HG03196 (cell line): ENCODE measurements at regions not wholly inside any gene's neighbourhood (a gene's known extent, or its start where the extent isn't known, plus 50 kb on each side); places are given as distances from the start of the nearest gene placed in this dataset.

Source experiments
- ATAC-seq: cut with Tn5 transposase; IDR thresholded peaks from one replicate; pipeline ENCODE4 v1.9.1; 2021; ENCODE audit not compliant: unreplicated experiment

DNA sequence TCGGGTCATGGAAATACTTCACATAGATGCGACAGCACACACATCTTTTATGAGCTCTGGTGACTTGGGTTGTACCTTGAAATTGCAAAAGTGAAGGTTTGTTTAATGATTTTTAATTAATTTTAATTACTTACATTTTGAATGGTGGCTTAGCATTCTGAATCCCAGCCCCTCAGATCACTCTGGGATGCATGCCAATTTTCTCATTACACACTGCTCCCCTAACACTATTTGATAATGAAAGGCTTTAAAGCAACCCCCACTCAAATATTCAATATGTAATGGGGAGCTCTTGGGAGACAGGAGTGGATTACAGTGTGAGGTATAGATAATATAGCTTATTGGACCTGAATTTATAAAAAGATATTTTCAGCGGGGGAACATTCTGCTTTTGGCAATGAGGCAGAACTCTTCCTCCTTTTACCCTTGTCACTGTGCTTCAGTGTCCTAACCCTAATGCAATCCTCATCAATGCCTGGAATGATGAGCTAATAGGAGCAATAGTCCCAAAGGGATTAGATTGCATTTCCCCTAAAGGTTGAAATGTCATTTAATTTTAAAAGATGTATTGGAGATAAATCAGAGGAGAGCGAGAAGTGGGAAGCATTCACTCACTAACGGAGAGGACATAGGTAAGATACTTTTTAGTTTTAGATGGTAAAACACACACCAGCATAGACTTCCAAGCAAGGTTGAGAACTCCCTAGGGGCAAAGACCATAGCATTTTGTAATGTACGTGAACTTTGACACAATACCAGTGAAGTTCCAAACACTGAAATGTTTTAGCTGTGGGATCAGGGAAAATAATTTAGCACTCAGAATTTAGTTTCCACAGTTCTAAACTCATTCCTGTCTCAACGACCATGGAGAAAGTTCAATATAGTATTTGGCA lies 384.1 kb upstream of the PLXNA2 start:
- ATAC-seq = no peak

- no peak for ATAC-seq
These were observed 386.9 kb upstream of the PLXNA2 start for GRCh38 chr1:208631092-208631491.

GRCh38 chr1:208631506-208631905 lies 387.3 kb upstream of the PLXNA2 start:
- no peak for ATAC-seq

DNA sequence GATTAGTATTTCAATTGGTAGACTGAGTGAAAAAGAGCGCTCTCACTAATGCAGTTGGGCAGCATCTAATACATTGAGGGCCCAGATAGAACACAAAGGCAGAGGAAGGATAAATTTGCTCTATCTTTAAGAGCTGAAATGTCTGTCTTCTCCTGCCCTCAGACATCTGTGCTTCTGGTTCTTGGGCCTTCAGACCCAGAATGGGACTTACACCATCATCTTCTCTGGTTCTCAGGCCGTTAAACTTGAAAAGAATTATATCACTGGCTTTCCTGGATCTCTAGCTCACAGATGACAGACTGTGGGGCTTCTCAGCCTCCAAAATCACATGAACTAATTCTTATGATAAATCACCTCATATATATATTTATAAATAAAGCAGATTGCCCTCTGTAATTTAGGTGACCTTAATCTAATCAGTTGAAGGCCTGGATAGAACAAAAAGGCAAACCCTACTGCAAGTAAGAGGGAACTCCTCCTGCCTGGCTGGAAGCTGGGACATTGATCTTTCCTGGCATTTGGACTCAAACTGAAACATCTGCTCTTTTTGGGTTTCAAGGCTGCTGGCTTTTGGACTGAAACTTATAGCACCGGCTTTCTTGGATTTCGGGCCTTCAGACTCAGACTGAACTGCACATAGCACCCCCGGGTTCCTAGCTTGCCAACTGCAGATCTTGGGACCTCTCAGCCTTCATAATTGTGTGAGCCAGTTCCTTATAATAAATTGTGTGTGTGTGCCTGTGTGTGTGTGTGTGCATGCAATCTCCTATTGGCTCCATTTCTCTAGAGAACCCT lies 390.4 kb upstream of the PLXNA2 start:
- ATAC-seq = no peak

DNA sequence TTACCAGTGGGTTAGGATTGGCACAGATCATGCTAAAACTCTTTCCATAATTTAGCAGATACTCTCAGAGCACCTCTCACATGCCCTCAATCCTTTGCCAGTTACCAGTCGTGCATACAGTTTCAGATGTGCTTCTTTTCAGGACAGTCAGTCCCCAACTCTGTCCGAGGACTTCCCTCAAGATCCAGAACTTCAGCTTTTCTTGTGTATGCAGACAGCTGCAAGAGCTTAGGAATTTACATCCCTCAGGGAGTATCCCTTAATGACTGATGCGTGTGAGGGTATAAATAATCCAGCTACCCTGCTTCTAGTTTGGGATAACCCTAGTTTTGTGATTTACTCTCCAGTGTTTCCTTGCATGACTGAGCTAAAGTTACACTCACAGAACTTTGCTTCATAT lies 393.0 kb upstream of the PLXNA2 start:
- no peak for ATAC-seq

DNA sequence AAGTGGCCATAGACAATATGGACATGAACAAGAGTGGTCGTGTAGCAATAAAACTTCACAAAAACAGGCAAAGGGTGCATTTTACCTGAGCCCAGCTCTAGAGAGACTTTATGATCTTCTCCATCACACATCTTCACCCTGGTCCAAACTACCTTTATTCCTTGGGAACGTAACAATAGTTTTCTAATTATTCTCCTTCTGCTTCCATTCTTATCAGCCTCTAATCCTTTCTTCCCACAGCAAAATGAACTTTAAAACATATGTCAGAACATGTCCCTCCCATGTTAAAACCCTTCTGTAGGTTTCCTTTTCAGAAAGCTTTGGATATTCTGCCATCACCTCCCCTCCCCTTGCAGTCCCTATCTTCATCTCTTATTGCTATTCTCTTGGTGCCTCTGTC lies 395.2 kb upstream of the PLXNA2 start:
- no peak for ATAC-seq

- no peak for ATAC-seq
These were observed 396.1 kb upstream of the PLXNA2 start for GRCh38 chr1:208640295-208640694.

- no peak for ATAC-seq
These were observed 397.5 kb upstream of the PLXNA2 start for GRCh38 chr1:208641579-208642280.

- ATAC-seq = no peak
These were observed 398.9 kb upstream of the PLXNA2 start for GRCh38 chr1:208643005-208643597.

DNA sequence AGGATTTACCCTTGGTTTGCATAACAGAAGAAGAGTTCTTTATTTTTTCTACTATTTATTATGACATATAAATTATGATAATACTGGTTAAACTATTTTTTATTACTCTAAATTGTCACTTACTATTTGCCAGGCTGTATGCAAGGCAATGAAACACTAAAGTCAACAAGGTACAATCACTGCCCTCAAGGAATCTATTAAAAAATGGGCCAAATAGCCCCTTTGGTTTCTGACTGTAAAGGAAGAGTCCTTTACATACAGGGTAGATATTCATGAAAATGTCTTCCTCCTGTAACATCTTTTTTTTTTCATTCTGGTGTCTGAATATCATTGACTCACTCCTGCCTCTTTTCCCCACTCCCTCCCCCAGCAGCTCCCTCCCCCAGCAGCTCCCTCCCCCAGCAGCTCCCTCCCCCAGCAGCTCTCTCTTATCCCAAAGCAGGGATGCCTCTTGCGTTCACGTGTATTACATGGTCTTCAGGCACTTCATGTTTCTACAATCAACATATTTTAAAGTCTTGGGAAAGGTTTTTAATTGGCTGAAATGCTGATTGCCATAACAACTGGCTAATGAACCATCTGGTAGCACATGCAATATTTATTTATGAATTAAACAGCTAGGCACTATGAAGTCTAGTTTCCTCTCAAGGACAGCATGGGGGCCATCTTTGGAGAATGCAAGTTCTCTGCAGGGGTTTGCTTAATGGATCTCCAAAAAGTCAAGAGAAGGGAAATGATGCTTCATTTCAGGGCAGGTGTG lies 400.4 kb upstream of the PLXNA2 start:
- ATAC-seq = no peak

- ATAC-seq = no peak
These were observed 402.2 kb upstream of the PLXNA2 start for GRCh38 chr1:208646431-208646830.

GRCh38 chr1:208648146-208648545 lies 404.0 kb upstream of the PLXNA2 start:
- ATAC-seq = no peak

DNA sequence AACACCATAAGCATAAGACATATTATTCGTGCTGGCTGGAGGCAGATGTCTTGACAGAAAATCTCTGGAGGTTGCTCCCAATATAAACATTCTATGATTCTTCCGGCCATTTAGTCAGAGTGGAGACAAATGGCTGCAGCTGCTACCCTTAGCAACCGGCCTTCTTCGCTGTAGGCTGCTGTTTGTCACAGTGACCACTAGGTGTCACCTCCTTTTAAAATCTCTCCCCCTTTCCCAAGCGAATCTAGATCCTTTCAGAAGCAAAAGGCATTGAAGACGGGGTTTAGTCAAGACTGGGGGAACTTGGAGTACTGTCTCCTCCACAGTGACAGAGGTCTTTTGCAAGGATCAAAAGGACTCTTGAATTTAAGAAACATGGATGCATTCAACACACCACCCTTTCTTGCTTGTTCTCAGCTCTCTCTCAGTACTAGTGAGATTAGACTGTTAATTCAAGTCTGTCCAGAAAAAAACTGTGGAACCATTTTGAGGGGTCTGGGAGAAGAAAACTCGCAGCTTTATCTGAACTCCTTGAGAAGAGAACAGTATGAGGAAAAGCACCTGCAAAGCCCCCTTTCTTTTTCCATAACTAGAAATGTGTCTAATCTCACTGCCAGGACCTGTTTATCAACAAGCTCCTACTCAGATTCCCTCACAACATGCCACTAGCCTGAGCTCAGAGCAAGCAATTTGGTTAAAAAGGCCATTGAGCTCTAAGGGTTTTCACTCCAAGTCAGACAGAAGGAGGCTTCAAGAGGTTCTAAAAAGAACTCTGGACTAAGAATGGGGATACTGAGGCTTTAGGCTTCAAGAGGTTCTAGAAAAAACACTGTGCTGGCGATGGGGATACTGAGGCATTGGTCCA lies 408.3 kb upstream of the PLXNA2 start:
- peak; percentile 69 for ATAC-seq

DNA sequence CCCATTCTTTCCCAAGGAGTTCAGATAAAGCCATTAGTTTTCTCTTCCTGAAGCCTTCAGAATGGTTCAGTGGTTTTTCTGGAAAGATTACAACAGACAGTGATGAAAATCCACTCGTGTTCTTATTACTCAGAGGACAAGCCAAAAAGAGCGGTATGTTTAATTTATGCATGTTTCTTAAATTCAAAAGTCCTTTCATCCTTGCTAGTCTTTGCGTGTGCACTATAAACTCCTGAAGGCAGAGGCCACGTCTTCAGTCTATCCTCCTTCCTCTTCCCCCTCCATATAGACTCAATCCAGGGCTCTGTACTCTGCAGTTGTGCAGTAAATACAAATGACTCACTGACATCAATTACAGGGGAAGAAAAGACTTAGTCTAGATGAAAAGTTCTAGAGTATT lies 409.2 kb upstream of the PLXNA2 start:
- no peak for ATAC-seq

- no peak for ATAC-seq
These were observed 410.1 kb upstream of the PLXNA2 start for GRCh38 chr1:208654241-208654640.

DNA sequence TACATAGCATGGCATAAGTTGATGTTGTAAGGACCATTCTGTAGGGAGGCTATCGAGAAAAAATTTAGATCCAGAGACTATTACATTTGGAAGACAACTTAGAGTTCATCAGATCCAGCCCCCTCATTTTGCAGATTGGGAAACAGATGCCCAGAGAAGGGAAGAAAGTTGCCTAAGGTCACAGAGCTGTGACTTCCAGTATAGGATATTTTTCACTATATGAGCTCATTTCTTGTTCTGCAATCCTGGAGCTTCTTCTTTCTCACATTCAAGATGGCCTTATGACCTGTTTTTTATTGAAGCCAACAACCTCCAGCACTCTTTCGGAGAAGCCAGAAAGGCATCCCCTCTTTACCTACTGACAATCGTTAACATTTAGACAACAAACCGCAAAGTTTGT lies 421.8 kb upstream of the PLXNA2 start:
- ATAC-seq = no peak

DNA sequence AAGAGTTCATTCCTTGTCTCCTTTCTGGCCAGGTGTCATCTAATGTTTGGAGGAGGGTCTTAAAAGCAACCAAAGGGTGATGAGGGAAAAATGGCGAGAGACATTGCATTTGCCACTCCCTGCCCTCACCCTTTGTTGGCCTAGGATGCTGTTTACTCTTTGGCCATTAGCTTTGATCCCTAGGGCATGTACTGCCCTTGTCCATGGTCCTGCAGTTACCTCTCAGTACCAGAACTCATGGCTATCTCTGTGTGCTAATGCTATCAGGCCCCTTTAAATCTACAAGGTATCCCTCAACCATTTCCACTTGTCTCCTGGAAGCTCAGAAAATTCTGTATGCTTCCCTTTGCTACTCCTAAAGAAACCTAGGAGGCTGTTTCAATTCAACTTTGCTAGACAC lies 424.8 kb upstream of the PLXNA2 start:
- no peak for ATAC-seq

DNA sequence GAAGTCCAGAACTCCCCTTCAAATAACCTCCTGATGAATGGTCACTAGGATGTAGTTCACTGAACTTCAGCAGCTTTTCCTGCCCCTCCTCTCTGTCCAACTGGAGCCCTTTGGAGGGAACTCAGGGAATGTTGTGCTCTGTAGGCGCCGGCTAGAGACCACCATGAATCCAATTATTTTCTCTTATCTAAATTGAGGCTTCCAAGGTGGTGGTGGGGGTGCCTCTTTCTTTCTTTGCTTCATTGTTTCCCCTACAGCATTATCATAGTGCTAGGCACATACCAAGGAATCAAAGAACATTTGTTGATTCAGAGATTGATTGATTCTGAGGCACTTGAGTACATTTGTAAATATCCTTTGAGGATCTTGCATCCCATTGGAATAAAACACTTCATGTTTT lies 426.6 kb upstream of the PLXNA2 start:
- ATAC-seq = no peak

DNA sequence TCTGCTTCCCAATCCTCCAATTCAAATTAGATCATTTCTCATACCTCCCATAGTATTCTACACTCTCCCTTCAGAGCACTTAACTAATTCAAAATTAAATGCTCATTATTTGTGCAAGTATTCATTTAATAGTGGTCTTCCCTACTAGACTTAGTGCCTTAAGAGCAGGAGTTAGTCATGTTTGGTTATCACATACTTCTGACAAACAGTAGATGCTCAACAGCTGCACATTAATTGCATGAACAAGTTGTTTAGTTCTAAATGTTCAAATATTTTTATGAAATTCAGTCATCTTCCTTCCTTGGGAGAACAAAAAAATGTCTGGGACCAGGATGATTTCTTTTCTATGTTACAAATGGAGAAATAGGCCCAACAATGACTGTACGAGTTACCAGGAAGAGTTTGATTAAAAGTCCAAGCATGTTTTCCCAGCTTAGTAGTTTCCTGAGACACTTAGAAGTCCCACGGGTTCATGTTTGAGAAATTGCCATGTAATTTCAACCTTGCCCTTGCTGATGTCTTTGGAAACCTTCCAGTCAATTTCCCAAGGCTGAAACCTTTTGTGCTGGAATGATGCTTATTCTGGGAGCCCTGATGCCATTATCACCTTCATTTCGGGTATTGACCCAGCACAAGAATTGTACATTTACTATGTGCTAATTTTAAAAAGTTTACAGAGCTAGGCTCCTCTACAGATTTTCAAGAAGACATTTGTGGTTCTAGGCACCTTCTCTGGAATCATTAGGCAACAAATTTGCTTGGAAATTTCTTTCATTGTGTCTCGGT lies 437.9 kb upstream of the PLXNA2 start:
- ATAC-seq = no peak
